ENCODE measurements at regions not wholly inside any gene's neighbourhood (a gene's known extent, or its start where the extent isn't known, plus 50 kb on each side); places are given as distances from the start of the nearest gene placed in this dataset.

DNA sequence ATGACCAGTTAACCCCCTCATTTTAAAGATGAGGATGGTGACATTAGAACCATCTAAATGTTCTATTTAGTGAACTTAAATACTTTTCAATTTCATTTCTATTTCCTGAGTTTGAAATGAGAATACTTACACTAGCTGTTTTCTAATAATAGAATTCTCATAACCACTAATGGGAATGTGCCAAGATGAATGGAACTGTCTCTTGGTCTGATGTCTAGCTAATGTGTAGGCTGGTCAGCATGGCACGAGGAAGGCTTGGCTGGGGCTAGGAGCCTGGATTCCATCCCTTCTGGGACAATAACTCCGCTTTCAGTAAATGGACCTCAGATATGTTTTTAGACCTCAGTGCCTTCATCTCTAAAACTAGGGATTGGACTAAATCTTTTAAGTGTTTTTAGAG lies 185.8 kb upstream of the NRP1 start:
- H3K27me3 ChIP-seq, result no peaks in the 10 kb centered on the region
- no peak overlapping the region for H3K4me3 ChIP-seq
- no peak overlapping the region for H3K27ac ChIP-seq
- H3K4me1 ChIP-seq, result peaks cover 0 to 14% (median 0%) of the 10 kb centered on the region in 9 donors
- intact Hi-C loops (cut with DNase I), result no loop called here
- TF ChIP-seq, protein P1, sequence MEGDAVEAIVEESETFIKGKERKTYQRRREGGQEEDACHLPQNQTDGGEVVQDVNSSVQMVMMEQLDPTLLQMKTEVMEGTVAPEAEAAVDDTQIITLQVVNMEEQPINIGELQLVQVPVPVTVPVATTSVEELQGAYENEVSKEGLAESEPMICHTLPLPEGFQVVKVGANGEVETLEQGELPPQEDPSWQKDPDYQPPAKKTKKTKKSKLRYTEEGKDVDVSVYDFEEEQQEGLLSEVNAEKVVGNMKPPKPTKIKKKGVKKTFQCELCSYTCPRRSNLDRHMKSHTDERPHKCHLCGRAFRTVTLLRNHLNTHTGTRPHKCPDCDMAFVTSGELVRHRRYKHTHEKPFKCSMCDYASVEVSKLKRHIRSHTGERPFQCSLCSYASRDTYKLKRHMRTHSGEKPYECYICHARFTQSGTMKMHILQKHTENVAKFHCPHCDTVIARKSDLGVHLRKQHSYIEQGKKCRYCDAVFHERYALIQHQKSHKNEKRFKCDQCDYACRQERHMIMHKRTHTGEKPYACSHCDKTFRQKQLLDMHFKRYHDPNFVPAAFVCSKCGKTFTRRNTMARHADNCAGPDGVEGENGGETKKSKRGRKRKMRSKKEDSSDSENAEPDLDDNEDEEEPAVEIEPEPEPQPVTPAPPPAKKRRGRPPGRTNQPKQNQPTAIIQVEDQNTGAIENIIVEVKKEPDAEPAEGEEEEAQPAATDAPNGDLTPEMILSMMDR (IDR thresholded peaks at IDR 0.05), result no peak
- peak in 4 of 8 donors; percentile 57 to 80 (median 67) for ATAC-seq
- WGBS, 2 donors, result 56 to 58% methylated on average over 2 of the region's 2 CpGs
- no peaks in the 10 kb centered on the region for H3K36me3 ChIP-seq
- no peak for DNase-seq
- H3K9me3 ChIP-seq, result no peaks in the 10 kb centered on the region

DNA sequence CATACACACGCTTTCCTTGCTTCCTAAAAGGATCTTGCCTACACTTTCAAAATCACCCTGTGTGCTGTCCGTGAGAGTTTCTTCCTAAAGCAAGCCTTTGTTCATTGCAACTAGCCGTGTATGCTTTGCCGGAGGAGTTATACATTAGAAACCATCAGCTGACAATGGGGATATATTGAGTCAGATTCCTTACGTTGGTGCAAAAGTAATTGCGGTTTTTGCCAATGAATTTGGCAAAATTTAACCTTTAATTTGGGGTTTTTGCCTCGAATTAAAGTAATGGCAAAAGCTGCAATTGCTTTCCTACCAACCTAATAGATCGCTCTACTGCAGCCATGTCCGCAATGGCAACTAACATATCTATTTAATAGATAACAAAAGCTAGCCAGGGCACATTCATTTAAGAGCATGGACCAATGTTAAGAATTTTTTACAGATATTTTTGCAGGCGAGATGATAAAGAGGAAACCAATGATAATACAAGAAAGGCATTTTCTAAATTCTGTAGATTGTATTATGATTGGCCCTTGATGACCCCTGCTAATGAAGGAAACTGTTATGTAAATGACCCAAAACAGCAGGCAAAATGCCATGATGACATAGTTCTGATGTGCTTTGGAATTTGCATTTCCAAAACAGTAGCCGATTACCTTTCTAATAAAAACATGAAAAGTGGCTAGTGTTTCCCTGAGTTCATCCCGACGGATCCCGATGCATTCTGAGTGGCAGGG lies 184.8 kb upstream of the NRP1 start:
- whole genome bisulfite sequencing, 2 donors, result 78 to 82% methylated on average over 14 of the region's 14 CpGs
- no peak for ATAC-seq
- Histone ChIP-seq H3K36me3 (no peaks in the 10 kb centered on the region), H3K27ac (no peak overlapping the region), H3K27me3 (no peaks in the 10 kb centered on the region), H3K4me3 (no peak overlapping the region), H3K4me1 (peaks cover 0 to 14% (median 0%) of the 10 kb centered on the region in 9 donors), H3K9me3 (no peaks in the 10 kb centered on the region)
- DNase-seq, result no peak
- TF ChIP-seq, protein P1 (IDR thresholded peaks at IDR 0.05), result no peak
- intact Hi-C loops (cut with DNase I), result no loop called here

DNA sequence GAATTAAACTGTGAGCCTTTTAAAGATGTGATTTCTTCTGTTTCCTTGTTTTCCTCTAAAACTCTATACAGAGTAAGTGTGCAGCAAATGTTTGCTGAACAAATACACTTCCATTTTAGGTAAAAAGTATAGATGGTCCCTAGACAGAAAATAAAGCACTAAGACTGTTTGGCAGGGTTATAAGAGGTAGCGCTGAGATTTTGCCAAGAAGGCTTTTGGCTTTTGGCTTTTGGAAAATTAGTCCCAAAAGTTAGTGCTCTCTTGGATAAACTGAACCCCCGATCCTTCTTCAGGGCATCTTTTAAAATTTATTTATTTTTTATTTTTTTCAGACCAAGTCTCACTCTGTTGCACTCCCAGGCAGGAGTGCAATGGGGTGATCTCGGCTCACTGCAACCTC lies 175.7 kb upstream of the NRP1 start:
- no peaks in the 10 kb centered on the region for H3K36me3 ChIP-seq
- H3K27me3 ChIP-seq, result no peaks in the 10 kb centered on the region
- H3K9me3 ChIP-seq, result no peaks in the 10 kb centered on the region
- H3K4me1 ChIP-seq, result peaks cover 0 to 35% (median 8%) of the 10 kb centered on the region in 9 donors
- no peak overlapping the region for H3K27ac ChIP-seq
- intact Hi-C loops (cut with DNase I), result no loop called here
- 73 to 91% methylated on average over 3 of the region's 3 CpGs for WGBS, 2 donors
- DNase-seq (no peak), ATAC-seq (no peak)
- TF ChIP-seq, protein P1 (IDR thresholded peaks at IDR 0.05), result no peak
- H3K4me3 ChIP-seq, result no peak overlapping the region

DNA sequence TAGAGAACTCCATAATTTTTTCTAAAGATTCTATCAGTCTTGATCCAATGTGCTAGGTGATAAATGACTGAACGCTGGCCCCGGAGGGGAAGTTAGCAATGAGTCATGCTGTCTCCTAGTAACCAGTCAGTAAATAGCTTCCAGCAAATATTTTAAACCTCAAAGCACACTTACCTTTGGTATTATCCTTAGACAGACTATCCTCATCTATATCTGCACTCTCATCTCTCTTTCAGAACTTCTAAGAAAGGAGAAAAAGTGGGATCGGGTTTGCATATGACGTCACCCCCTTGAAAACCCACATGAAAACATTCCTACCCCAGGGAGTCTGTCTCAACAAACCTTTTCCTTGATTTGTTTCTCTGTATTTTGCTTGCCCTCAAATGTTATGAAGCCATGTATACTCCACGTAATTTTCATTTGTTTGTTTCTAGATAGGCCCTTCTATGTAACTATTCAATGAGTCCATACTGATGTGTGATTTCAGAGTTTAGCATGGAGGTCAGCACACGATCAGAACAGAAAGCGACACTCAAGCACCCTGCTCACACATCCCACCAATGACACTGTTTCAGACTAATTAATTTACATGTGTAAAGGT lies 174.9 kb upstream of the NRP1 start:
- TF ChIP-seq, protein P1 (IDR thresholded peaks at IDR 0.05), result no peak
- no peaks in the 10 kb centered on the region for H3K9me3 ChIP-seq
- WGBS, 2 donors, result 34 to 41% methylated on average over 7 of the region's 7 CpGs
- no peak overlapping the region for H3K27ac ChIP-seq
- ATAC-seq, result peak; percentile 67 to 88 (median 81)
- intact Hi-C loops (cut with DNase I), result no loop called here
- no peaks in the 10 kb centered on the region for H3K27me3 ChIP-seq
- H3K36me3 ChIP-seq, result no peaks in the 10 kb centered on the region
- peak in 1 of 2 donors; percentile 13 for DNase-seq
- H3K4me3 ChIP-seq, result no peak overlapping the region
- peaks cover 0 to 35% (median 8%) of the 10 kb centered on the region in 9 donors for H3K4me1 ChIP-seq
